GM19467 (cell line): ENCODE measurements at regions not wholly inside any gene's neighbourhood (a gene's known extent, or its start where the extent isn't known, plus 50 kb on each side); places are given as distances from the start of the nearest gene placed in this dataset.

Source experiments
- ATAC-seq: cut with Tn5 transposase; IDR thresholded peaks from one replicate; pipeline ENCODE4 v1.9.1; 2021; ENCODE audit warnings: mild to moderate bottlenecking, moderate library complexity; ENCODE audit not compliant: unreplicated experiment

DNA sequence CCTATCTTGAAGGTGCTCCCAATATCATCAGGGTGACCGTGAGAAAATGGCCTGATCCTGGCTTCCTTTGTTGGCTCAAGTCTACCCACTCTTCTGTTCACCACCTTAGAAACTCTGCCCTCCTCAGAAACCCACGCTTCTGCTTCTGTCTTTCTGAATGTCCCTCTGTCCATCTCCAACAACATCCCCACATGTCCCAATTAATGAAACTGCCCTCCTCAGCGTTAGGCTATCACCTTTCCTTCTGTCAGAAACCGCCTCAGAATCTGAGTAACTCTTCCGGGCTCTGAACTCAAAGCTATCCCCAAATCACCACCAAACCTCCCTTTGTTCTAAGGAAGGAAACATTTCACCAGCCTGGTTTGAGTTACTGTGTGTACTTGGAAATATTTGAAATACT, 315.8 kb upstream of the ZNF32 start:
- ATAC-seq = no peak

DNA sequence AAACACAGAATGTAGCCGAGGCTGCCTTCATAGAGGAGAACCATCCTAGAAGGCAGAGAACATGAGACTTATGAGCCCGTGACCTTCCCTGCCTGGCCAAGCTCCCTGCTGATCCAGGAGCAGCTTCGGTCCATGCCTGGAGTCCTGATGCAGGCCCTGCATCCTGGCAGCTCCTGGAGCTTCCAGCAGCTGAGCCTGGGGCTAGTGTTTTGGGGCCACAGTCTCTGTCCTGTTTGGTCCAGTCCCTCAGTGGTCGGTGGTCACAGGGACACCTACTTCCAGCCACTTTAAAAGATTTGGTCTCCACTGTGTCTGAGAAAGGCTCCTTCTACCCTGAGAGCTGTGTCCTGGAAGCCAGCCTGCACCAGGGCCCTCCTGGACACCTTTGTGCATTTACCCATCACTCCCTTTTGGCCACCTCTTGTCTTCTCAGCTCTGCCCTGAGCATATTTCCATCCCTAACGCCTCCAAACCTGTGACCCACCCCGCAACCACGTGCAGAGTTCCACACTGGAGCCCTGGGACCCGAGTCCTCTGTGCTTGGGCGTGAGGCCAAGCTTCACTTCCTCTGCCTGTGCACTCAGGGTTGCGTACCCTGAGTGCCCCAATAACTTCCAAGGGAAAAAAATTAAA, 315.2 kb upstream of the ZNF32 start:
- ATAC-seq = no peak

DNA sequence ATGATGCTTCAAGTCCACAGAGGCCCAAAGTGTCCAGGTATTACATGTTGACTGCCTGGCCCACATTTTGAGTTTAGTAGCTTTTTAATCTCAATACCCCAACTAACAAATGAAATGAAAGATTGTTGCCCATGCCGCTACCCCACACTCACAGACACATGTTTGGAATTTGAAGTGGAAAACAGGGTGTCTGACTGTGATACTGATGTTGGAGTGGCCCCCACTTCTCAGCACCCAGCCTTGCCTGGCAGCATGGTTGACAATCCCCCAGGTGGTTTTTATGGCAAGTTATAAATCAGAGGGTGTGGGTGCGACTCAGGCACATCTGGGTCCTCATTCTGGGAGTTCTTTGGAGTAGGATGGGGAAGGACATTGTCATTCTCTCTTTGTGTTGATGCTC, 314.7 kb upstream of the ZNF32 start:
- ATAC-seq = no peak

- ATAC-seq = no peak
Measured at GRCh38 chr10:43962346-43963191, 313.9 kb upstream of the ZNF32 start.

DNA sequence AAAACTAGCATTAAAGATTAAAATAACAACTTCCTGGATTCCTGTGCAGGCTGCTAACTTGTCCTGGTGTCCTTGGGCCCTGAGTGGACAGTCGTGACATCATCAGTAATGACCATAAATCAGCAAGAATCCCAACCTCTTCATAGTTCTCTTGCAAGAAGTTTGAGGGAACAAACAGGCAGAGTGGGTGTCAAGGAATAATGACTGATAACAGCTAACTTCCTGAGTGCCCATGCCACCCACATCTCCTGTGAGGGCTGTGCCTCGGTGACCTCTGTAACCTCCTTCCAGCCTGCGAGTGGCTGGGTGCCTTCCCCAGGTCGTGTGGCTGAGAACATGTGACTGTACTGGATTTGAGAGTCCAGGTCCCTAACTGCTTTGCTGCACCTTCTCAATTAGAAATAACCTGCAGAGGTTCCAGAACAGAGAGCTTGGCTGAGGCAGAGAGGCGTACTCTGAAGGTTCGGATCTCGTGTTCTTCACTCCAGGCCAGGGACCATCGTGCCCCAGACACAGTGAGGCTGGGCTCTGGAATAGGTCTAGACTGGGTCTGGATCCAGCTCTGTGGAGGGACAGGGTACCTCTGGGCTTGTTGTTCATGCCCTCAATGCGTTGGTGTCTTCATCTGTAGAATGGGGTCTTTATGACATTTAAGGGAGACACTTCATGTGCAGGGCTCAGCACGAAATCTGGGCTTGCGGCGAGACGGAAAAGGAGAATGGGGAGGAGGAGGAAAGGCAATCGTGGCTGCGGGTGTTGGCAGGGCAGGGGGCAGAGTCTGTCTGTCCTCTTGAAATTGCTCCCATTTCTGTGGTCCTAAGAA, 313.1 kb upstream of the ZNF32 start:
- no peak for ATAC-seq

- ATAC-seq = no peak
Measured at GRCh38 chr10:43960981-43961380, 312.3 kb upstream of the ZNF32 start.

DNA sequence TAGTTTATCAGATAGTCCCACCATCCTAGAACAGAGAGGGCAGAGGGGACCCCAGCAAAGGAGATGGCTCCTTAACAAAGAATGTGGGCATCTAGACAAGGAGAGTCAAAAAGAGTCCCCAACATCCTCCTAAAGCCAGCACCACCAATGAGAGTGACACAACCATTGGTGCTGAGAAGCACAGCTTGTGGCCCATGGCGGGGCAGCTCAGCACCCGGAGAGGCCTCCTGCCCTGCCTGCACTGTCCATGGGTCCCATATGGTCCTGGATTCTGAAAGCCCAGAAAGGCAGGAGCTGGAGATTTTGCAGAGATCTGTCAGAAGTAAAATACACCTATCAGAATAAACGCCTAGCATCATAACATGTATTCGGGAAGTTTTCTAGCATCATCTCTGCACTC, 311.8 kb upstream of the ZNF32 start:
- no peak for ATAC-seq

DNA sequence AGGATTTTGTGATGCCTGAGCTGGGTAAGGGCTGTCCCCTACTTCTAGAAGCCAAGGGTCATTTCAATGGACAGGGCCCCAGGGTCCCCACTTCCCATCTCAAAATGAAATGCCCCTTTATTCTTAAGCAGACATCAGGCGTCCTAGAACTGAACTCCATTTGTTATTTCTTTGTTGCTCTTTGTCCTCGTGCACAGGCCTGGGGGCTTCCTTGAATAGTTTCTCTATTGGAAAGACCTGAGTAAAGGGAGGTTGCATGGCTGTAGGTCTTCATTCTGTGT, 311.4 kb upstream of the ZNF32 start:
- ATAC-seq = no peak

DNA sequence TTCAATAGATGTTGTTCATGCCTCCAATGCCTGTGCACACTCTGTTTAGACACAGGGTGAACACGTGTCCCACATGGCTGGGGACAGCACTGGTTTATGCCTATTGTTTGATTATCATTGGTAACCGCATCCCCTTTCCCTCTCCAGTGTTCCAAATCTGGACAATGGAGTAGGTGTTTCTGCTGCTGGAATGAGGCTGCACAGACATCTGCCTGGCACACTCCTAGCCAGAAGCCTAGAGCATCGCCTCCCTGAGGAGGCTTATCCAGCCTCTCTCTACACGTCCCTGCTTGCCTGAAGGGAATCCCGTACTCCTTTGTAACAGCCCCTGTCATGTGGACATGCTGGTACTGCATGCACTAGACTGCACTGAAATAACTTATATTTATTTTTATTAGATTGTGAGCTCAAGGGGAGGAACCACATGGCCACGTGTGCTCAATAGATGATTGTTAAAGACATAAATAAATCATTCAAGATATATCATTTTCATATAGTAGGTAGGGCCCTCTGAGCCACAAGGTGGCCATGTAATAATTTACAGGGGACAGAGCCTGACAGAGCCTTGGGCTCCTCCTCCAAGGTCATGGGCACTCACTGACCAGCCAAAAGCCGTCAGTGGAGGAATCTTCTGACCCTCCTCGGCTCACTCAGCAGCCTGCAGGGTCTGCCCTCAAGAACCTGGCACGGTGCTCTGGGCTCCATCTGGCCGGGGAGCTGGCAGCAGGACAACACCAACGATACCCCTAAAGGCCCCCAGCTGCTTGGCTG, 310.9 kb upstream of the ZNF32 start:
- no peak for ATAC-seq

DNA sequence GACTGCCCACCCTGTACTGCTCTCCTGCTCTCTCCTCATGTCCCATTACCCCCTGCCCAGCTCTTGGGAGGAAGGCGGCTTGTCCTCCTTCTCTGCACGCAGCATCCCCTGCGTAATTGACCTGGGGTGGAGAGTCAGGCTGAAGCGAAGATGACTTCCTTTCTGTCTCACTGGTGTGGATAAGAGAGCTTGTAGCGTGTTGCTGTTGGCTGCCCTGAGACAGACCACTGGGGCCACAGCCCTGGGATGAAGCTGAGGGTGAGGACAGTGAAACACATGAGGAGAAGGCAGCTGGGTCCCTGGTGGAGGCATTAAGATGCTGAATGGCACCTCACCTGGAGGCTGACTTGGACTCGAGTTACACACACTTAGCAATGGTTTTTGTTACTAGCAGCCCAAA, 310.3 kb upstream of the ZNF32 start:
- ATAC-seq = no peak

DNA sequence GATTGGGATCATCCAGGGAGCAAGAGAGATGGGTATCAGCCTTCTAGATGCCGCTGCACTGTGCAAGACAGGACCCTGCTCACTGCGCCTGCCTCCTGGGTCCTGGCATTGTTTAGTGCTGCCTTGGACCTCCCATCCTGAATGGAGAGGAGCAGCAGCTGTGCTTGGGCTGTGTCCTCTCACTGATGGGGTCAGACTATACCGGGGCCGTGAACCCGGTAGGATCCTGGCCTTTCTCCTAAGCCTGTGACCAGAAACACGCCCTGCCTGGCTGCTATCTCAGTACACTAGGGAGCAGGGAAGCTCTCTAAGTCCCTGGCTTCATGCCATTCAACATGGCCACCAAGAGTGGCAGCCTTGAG, 309.4 kb upstream of the ZNF32 start:
- no peak for ATAC-seq

DNA sequence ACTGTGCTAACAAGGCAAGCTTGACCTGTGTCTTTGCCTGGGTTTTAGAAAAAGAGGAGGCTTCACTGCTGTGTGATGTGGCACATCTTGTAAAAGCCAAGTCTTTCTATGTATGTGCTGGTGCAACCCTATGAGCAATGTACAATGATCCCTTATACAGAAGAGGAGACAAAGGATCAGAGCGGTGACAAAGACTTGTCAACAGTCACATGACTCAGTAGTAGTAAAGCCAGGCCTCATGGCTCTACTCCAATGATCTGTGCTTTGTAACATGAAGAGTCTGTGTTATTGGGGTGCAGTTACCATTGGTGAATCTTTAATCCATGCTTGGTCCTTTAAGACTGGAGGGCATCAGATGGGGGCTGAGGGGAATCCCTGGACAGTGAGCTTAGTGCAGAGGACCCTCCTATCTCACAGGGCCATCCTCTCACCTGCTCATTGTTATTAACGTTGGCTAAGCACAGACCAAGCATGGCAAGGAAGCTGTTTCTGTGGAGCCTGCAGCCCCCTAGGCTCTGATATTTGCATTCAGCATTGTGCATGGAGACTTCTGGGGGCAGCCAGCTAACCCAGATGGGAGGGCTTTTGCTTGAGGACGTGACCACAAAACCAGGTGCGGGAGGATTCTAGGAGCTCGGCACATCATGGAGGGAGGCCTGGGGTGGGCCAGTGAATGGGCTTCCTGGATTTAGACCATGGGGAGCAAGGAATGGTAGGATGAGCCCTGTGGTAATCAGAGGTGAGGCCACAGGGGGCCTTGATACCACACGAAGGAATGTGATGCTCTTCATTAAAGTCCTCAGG, 308.8 kb upstream of the ZNF32 start:
- ATAC-seq = no peak

DNA sequence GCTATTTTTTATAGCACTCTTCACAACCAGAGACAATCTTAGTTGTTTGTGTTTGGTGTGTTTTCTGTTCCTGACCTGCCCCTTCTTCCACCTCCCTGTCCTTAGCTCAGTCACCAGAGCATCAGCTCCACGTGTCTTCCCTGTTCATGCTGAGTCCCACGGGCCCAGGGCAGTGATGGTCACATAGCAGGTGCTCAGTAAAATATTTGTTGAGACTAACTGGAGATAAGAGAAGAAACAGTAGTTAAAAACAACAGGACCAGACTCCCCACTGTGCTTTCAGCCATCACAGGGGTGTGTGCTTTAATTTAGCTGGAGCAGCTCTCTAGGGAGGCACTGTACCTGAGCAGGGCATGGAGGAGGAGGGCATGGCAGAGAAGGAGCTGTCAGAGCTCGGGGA, 307.3 kb upstream of the ZNF32 start:
- no peak for ATAC-seq

GRCh38 chr10:43955002-43955596, 306.4 kb upstream of the ZNF32 start:
- no peak for ATAC-seq

DNA sequence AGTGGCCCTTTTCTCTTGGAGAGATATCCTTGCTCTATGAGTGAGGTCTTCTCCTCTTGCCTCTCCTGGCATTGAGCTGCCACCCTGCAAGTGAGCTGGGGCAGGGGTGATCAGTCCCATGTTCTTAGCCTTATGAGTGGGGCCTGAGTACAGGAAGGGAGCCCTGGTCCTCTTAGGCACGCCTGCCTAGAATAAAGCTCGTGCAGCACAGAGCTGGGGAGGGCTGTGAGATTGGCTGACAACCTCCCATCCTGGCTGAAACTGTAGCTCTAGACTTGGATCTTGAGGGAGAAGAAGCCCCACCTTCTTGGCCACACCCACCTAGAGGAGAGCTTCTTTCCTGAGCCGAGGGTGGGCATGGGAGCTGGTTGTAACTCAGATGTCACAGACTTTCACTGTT, 305.0 kb upstream of the ZNF32 start:
- no peak for ATAC-seq

GRCh38 chr10:43952760-43953159, 304.1 kb upstream of the ZNF32 start:
- no peak for ATAC-seq

DNA sequence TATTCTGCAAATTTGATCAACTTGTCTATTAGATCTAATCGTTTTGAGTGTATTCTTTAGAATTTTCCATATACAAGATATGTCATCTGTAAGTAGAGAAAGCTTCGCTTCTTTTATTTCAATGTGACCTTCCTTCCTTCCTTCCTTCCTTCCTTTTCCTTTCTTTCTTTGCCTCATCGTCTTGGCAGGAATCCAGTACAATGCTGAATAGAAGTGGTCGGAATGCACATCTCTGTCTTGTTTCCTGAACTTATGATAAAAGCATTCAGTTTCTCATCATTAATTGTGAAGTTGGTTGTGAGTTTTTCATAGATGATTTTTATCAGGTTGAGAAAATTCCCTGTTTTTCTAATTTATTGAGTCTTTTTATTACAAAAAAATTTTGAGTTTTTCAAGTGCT, 300.7 kb upstream of the ZNF32 start:
- ATAC-seq = no peak

DNA sequence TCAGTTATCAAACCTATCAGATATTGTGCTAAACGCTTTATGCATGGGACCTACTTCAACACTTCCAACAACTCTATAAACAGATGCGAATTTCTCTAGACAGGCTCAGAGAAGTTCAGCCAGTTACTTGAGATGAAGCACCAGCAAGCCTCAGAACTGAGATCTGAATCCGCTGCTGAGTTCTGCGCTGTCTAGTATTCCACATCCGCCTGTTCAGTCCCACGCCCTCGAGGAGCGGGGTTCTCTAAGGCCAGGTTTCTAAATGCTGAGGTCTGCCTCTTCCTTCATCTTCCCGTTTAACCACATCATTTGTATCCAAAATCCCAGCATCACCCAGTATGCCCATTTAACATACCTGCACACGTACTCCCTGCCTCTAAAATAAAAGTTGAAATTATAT, 297.8 kb upstream of the ZNF32 start:
- ATAC-seq = no peak

- no peak for ATAC-seq
Measured at GRCh38 chr10:43945908-43946307, 297.2 kb upstream of the ZNF32 start.

DNA sequence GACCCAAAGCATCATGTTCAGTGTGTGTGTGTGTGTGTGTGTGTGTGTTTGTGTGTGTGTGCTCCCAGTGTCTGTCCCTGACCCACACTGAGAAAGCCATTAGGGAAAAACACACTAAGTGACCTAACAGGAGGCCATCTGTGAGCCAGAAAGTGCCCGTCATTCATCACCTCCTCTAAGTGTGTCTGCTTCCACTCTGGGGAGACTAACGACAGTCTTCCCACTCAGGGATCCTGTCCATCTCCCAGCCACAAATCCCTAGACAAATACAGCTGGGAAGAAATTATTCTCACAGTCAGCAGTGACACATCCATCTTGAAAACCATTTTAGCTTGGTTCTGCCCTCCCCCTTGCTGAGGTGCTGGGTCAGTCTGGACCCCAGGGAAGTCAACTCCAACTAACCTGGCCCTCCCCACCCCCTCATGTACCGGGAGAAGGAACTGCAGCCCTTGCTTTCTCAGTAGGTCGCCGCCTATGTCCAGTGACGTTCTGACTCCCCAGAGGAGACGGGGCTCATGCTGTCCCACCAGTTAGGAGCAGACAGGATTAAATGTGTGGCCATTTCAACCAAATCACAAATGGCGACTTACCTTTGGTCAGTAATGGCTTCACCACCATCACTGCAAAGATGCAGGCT, 296.5 kb upstream of the ZNF32 start:
- no peak for ATAC-seq
